ENCODE measurements at regions not wholly inside any gene's neighbourhood (a gene's known extent, or its start where the extent isn't known, plus 50 kb on each side); places are given as distances from the start of the nearest gene placed in this dataset.
"Not testable (repeated sequence)": the region's sequence is repeated elsewhere in the genome, so short reads cannot be mapped to it uniquely, and the experiment has no call there.

DNA sequence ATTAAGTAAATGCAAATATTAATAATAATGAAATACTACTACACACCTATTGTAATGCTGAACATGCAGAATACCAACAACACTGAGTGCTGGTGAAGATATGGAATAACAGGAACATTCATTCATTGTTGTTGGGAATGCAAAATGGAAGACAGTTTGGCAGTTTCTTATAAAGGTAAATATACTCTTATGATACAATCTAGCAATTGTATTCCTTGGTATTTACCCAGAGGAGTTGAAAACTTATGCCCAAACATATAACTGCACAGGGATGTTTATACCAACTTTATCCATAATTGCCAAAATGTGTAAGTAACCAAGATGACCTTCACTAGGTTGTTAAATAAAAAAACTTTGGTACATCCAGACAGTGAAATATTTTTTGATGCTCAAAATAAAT, 636.8 kb downstream of the PRR16 start:
- H3K4me2 ChIP-seq (replicated peaks; ENCODE audit: low read depth, low read length, poor library complexity, severe bottlenecking): no peak overlapping the region
- no peaks in the 10 kb centered on the region for H3K4me1 Mint-ChIP-seq
- no peaks in the 10 kb centered on the region for H3K79me2 ChIP-seq (ENCODE audit: control insufficient read depth, insufficient read depth, low read length)
- no peaks in the 10 kb centered on the region for H4K20me1 ChIP-seq (ENCODE audit: control insufficient read depth, insufficient read depth, low read length, poor library complexity, severe bottlenecking)
- peaks cover 2% of the 10 kb centered on the region for H3K9me3 Mint-ChIP-seq (ENCODE audit: insufficient read depth)
- H3K27ac Mint-ChIP-seq: no peak overlapping the region
- ATAC-seq (ENCODE audit: low read depth) (no peak), DNase-seq (no peak)
- H2AFZ ChIP-seq (ENCODE audit: insufficient read depth, low read depth, low read length, poor library complexity, severe bottlenecking): no peak overlapping the region
- no peaks in the 10 kb centered on the region for H3K36me3 ChIP-seq (replicated peaks in 1 of 2; ENCODE audit: control extremely low read depth in 1 of 2, control insufficient read depth in 1 of 2, extremely low read depth in 1 of 2, insufficient read depth in 2 of 2, low read length in 1 of 2)
- no peak overlapping the region for H3K27ac ChIP-seq (ENCODE audit: low read length in 2 of 2)
- H3K9ac ChIP-seq (ENCODE audit: low read length): no peak overlapping the region
- H3K4me3 Mint-ChIP-seq: no peak overlapping the region
- intact Hi-C loops (cut with micrococcal nuclease): no loop called here
- no peak overlapping the region for H3K4me3 ChIP-seq (ENCODE audit: control extremely low read depth in 1 of 5, extremely low read depth in 1 of 5, insufficient read depth in 1 of 5, low read depth in 2 of 5, low read length in 4 of 5)
- POLR2A ChIA-PET: no interaction called here
- H3K27me3 ChIP-seq (replicated peaks in 1 of 4; ENCODE audit: control extremely low read depth in 1 of 4, control insufficient read depth in 3 of 4, insufficient read depth in 4 of 4, low read length in 3 of 4): no peaks in the 10 kb centered on the region
- no peaks in the 10 kb centered on the region for H3K27me3 Mint-ChIP-seq
- no peaks in the 10 kb centered on the region for H3K9me3 ChIP-seq (ENCODE audit: control extremely low read depth in 1 of 3, control insufficient read depth in 2 of 3, insufficient read depth in 1 of 3, low read length in 2 of 3)
- CTCF ChIA-PET: no interaction called here
- no peaks in the 10 kb centered on the region for H3K4me1 ChIP-seq (ENCODE audit: control insufficient read depth in 2 of 2, insufficient read depth in 2 of 2, low read length in 2 of 2)
- TF ChIP-seq, protein P1, sequence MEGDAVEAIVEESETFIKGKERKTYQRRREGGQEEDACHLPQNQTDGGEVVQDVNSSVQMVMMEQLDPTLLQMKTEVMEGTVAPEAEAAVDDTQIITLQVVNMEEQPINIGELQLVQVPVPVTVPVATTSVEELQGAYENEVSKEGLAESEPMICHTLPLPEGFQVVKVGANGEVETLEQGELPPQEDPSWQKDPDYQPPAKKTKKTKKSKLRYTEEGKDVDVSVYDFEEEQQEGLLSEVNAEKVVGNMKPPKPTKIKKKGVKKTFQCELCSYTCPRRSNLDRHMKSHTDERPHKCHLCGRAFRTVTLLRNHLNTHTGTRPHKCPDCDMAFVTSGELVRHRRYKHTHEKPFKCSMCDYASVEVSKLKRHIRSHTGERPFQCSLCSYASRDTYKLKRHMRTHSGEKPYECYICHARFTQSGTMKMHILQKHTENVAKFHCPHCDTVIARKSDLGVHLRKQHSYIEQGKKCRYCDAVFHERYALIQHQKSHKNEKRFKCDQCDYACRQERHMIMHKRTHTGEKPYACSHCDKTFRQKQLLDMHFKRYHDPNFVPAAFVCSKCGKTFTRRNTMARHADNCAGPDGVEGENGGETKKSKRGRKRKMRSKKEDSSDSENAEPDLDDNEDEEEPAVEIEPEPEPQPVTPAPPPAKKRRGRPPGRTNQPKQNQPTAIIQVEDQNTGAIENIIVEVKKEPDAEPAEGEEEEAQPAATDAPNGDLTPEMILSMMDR (IDR thresholded peaks at IDR 0.05): no peak
- no peak for TF ChIP-seq EZH2 (IDR thresholded peaks at IDR 0.05; ENCODE audit: borderline replicate concordance, insufficient read depth, low read depth, low read length, poor library complexity, severe bottlenecking)

DNA sequence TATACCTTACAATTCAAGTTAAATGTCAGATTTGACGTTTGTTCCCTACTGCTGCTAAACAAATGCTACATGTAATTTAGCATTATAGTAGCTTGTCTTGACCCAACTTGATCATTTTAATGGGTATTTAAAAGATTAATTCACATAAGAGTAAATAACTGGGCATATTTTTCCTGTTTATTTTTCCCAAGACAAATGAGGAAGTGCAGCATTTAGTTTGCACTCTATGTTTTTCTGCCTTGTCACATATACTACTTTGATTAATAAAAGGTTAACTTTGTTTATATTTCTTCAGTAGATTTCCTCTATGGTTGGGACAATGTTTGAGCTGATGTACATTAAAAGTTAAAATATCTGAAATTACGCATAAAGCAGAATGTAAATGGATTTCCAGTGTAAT, 641.8 kb downstream of the PRR16 start:
- Histone ChIP-seq H3K9ac (ENCODE audit: low read length) (no peak overlapping the region), H3K27ac (ENCODE audit: low read length in 2 of 2) (no peak overlapping the region), H2AFZ (ENCODE audit: insufficient read depth, low read depth, low read length, poor library complexity, severe bottlenecking) (no peak overlapping the region), H3K79me2 (ENCODE audit: control insufficient read depth, insufficient read depth, low read length) (no peaks in the 10 kb centered on the region), H3K9me3 (ENCODE audit: control extremely low read depth in 1 of 3, control insufficient read depth in 2 of 3, insufficient read depth in 1 of 3, low read length in 2 of 3) (peaks cover 0 to 16% (median 0%) of the 10 kb centered on the region in 3 donors), H3K36me3 (replicated peaks in 1 of 2; ENCODE audit: control extremely low read depth in 1 of 2, control insufficient read depth in 1 of 2, extremely low read depth in 1 of 2, insufficient read depth in 2 of 2, low read length in 1 of 2) (no peaks in the 10 kb centered on the region), H3K4me3 (ENCODE audit: control extremely low read depth in 1 of 5, extremely low read depth in 1 of 5, insufficient read depth in 1 of 5, low read depth in 2 of 5, low read length in 4 of 5) (no peak overlapping the region), H4K20me1 (ENCODE audit: control insufficient read depth, insufficient read depth, low read length, poor library complexity, severe bottlenecking) (no peaks in the 10 kb centered on the region), H3K4me1 (ENCODE audit: control insufficient read depth in 2 of 2, insufficient read depth in 2 of 2, low read length in 2 of 2) (no peaks in the 10 kb centered on the region), H3K4me2 (replicated peaks; ENCODE audit: low read depth, low read length, poor library complexity, severe bottlenecking) (no peak overlapping the region), H3K27me3 (replicated peaks in 1 of 4; ENCODE audit: control extremely low read depth in 1 of 4, control insufficient read depth in 3 of 4, insufficient read depth in 4 of 4, low read length in 3 of 4) (no peaks in the 10 kb centered on the region)
- ATAC-seq (ENCODE audit: low read depth): no peak
- Mint-ChIP-seq H3K27ac (no peak overlapping the region), H3K4me3 (no peak overlapping the region), H3K9me3 (ENCODE audit: insufficient read depth) (peaks cover 1% of the 10 kb centered on the region), H3K27me3 (no peaks in the 10 kb centered on the region), H3K4me1 (no peaks in the 10 kb centered on the region)
- intact Hi-C loops (cut with micrococcal nuclease): no loop called here
- DNase-seq: no peak
- ChIA-PET POLR2A (no interaction called here), CTCF (no interaction called here)
- no peak for TF ChIP-seq EZH2 (IDR thresholded peaks at IDR 0.05; ENCODE audit: borderline replicate concordance, insufficient read depth, low read depth, low read length, poor library complexity, severe bottlenecking)
- TF ChIP-seq, protein P1 (IDR thresholded peaks at IDR 0.05): no peak
- no CpG with 5 or more reads among the region's 2 CpGs for WGBS (ENCODE audit: insufficient coverage)

DNA sequence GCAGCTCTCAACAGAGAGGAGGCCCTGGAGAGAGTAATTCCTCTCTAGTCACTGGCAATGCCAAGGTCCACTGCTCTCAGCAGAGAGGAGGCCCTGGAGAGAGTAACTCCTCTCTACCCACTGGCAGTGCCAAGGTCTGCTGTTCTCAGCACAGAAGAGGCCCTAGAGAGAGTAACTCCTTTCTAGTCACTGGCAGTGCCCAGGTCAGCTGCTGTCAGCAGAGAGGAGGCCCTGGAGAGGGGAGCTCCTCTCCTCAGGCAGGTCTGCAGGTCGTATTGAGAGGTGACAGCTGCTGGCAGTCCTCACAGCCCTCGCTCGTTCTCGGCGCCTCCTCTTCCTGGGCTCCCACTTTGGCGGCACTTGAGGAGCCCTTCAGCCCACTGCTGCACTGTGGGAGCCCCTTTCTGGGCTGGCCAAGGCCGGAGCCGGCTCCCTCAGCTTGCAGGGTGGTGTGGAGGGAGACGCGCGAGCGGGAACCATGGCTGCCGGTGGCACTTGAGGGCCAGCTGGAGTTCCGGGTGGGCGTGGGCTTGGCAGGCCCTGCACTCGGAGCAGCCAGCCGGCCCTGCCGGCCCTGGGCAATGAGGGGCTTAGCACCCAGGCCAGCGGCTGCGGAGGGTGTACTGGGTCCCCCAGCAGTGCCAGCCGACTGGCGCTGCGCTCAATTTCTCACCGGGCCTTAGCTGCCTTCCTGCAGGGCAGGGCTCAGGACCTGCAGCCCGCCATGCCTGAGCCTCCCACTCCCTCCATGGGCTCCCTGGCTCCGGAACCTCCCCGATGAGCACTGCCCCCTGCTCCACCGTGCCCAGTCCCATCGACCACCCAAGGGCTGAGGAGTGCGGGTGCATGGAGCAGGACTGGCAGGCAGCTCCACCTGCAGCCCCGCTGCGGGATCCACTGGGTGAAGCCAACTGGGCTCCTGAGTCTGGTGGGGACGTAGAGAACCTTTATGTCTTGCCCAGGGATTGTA, 642.9 kb downstream of the PRR16 start:
- 95% methylated on average over 33 of the region's 33 CpGs for WGBS (ENCODE audit: insufficient coverage)
- H3K27me3 Mint-ChIP-seq; H3K27ac ChIP-seq (ENCODE audit: low read length in 2 of 2); DNase-seq; H3K4me2 ChIP-seq (replicated peaks; ENCODE audit: low read depth, low read length, poor library complexity, severe bottlenecking); H4K20me1 ChIP-seq (ENCODE audit: control insufficient read depth, insufficient read depth, low read length, poor library complexity, severe bottlenecking); H3K36me3 ChIP-seq (replicated peaks in 1 of 2; ENCODE audit: control extremely low read depth in 1 of 2, control insufficient read depth in 1 of 2, extremely low read depth in 1 of 2, insufficient read depth in 2 of 2, low read length in 1 of 2); H3K4me3 ChIP-seq (ENCODE audit: control extremely low read depth in 1 of 5, extremely low read depth in 1 of 5, insufficient read depth in 1 of 5, low read depth in 2 of 5, low read length in 4 of 5); H3K4me1 ChIP-seq (ENCODE audit: control insufficient read depth in 2 of 2, insufficient read depth in 2 of 2, low read length in 2 of 2); H3K4me1 Mint-ChIP-seq; ATAC-seq (ENCODE audit: low read depth); H3K79me2 ChIP-seq (ENCODE audit: control insufficient read depth, insufficient read depth, low read length); H2AFZ ChIP-seq (ENCODE audit: insufficient read depth, low read depth, low read length, poor library complexity, severe bottlenecking); H3K9ac ChIP-seq (ENCODE audit: low read length); POLR2A ChIA-PET; H3K9me3 Mint-ChIP-seq (ENCODE audit: insufficient read depth); intact Hi-C loops (cut with micrococcal nuclease); CTCF ChIA-PET; H3K27me3 ChIP-seq (replicated peaks in 1 of 4; ENCODE audit: control extremely low read depth in 1 of 4, control insufficient read depth in 3 of 4, insufficient read depth in 4 of 4, low read length in 3 of 4); H3K27ac Mint-ChIP-seq; H3K4me3 Mint-ChIP-seq: not testable (repeated sequence)
- peaks cover 0 to 16% (median 0%) of the 10 kb centered on the region in 3 donors for H3K9me3 ChIP-seq (ENCODE audit: control extremely low read depth in 1 of 3, control insufficient read depth in 2 of 3, insufficient read depth in 1 of 3, low read length in 2 of 3)

All from B cell (primary cell).